GM21576 (cell line): ENCODE measurements at regions not wholly inside any gene's neighbourhood (a gene's known extent, or its start where the extent isn't known, plus 50 kb on each side); places are given as distances from the start of the nearest gene placed in this dataset.
"Not testable (repeated sequence)": the region's sequence is repeated elsewhere in the genome, so short reads cannot be mapped to it uniquely, and the experiment has no call there.

Experiments
- ATAC-seq: cut with Tn5 transposase; IDR thresholded peaks from one replicate; pipeline ENCODE4 v1.9.1; 2021; ENCODE audit warnings: mild to moderate bottlenecking, moderate library complexity; ENCODE audit not compliant: unreplicated experiment

DNA sequence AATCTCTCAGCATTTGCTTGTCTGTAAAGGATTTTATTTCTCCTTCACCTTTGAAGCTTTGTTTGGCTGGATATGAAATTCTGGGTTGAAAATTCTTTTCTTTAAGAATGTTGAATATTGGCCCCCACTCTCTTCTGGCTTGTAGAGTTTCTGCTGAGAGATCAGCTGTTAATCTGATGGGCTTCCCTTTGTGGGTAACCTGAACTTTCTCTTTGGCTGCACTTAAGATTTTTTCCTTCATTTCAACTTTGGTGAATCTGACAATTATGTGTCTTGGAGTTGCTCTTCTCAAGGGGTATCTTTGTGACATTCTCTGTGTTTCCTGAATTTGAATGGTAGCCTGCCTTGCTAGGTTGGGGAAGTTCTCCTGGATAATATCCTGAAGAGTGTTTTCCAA, 189.4 kb downstream of the TTC6 start:
- ATAC-seq: not testable (repeated sequence)

DNA sequence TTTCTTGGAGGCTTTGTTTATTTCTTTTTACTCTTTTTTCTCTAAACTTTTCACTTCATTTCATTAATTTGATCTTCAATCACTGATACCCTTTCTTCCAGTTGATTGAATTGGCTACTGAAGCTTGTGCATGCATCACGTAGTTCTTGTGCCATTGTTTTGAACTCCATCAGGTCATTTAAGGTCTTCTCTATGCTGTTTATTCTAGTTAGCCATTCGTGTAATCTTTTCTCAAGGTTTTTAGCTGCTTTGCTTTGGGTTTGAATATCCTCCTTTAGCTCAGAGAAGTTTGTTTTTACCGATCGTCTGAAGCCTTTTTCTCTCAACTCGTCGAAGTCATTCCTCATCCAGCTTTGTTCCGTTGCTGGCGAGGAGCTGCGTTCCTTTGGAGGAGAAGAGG, 189.9 kb downstream of the TTC6 start:
- ATAC-seq: not testable (repeated sequence)

DNA sequence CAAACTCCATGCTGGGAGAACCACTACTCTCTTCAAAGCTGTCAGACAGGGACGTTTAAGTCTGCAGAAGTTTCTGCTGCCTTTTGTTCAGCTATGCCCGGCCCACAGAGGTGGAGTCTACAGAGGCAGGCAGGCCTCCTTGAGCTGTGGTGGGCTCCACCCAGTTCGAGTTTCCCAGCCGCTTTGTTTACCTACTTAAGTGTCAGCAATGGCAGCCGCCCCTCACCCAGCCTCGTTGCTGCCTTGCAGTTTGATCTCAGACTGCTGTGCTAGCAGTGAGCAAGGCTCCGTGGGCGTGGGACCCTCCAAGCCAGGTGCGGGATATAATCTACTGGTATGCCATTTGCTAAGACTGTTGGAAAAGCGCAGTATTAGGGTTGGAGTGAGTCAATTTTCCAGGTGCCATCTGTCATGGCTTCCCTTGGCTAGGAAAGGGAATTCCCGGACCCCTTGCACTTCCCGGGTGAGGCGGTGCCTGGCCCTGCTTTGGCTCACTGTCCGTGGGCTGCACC, 190.7 kb downstream of the TTC6 start:
- ATAC-seq: not testable (repeated sequence)

DNA sequence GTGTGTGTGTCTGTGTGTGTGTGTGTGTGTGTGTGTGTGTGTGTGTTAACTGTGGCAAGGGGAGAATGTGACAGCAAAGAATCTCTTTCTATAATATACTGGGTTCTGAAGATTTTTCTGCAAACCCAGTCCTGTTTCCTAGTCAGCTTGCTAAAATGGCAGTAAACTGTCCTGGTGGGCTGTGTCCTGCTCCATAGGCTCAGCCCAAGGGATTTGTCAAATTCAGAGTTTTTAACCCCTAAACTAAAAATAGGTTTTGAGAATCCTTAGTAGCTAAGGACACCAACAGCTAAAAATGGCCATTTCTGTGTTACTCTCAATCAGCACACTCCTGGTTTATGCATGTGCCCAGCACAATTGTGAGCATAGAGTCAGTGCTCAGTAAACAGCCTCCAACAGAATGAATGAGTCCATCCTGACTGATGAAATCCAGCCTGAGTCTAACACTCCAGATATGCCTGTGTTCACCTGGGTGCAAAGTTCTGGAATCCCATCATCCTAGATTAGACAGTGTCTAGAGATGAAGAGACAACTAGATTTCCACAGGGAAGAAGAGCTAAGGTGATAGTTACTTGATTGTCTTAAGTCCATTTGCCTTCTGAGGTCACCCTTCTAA, 192.6 kb downstream of the TTC6 start:
- no peak for ATAC-seq

DNA sequence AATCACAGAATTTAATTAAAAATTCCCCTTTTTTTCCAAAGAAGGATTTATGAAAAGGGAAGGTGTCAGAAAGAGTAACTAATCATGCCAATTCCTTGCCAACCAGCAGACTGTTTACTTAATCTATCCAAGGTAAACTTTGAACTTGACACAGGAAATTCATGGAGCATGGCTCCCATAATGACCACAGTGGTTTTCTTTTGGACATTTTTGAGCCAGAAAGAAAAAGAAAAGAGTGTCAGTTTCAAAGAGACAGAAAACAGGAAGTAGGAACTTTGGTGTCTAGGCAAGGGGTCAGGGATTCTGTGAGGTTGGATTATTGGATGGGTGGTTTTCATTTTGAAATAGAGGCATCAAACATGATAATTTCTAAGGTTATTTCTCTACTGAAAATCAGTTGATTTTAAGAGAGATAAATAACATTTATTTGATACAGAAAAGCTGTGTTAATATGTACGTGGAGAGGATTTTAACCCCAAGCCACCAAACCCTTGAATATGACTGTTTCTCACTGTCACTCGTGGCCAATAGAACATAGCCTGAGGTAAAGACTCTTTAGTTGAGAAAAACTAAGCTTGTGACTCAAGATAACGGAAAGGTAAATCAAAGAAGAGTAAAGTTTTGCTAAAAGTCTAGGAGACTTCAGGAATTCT, 196.1 kb downstream of the TTC6 start:
- no peak for ATAC-seq

DNA sequence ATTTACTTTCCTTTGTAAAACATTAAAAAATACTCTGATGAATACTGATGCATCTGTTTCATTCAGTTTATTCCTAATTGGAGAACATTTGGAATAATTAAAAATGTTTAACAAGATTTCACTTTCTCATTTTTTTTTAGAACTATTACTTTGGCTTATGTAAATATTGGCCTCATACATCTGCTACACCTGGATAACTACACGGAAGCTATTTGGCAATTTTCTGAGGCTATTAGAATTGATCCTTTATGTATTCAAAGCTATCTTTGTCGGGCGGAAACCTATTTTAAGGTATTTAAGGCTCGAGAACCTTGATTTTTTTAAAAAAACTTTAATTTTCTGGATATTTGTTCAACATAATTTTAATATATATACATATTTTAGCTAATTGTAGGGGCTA, 196.7 kb downstream of the TTC6 start:
- no peak for ATAC-seq

DNA sequence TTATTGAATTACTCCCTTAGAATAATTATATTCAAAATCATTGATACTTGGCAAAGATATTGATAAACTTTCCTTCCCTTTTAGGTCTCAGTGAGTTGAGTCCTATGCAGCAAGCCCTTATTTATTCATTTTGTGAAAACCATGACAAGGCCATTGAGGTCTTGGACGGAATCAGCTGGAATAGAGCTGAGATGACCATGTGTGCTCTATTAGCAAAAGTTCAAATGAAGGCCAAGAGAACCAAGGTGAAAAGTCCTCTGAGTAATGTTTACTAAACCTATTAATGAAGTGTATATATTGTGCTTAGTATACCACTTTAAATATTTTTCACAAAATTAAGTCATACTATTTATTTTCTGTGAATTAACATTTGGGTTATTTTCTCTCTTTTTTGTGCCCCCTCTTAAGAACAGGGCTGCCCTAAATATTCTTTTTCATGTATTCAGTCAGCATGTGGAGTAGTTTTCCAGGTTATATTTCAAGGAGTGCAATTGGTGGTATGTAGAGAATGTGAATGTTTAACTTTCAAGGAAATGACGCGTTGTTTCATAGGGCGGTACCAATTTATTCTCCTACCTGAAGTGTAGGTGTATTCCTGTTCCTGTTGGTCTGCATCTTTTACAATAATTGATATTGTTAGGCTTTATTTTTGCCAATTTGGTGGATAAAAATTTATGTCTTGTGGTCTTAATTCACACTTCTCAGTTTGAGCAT, 201.4 kb downstream of the TTC6 start:
- no peak for ATAC-seq

DNA sequence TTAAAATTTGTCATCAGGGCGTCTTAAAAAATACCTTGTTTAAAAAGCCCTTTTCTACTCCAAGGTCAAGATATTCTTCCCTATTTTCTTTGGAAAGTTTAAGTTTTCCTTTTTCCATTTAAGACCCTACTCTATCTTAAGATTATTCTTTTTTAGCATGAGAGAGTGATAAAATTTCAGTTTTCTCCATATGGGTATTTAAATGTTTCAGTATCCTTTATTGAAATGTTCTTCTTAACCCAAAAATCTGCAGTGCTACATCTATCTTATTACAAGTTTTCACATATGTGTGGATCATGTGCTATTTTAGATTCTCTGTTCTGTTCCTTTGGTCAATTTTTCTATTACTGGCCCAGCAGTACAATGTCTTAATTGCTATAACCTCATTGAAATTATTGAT, 202.2 kb downstream of the TTC6 start:
- ATAC-seq: no peak

DNA sequence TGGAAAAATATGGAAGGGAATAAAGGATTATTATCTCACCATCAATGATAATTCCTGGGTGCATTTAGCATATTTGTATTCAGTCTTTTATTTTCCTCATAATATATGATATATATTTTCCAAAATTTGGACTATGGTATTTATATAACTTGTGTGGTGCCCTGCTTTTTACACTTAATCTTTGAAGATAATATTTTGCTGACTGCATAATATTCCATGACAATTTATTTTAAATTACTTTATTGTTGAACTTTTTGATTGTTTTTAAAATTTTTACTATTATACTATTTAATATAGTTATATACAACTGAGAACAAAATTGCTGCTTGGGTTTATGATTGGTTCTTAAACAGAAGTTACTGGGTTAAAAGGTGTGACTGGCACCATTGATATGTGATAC, 212.3 kb downstream of the TTC6 start:
- no peak for ATAC-seq

DNA sequence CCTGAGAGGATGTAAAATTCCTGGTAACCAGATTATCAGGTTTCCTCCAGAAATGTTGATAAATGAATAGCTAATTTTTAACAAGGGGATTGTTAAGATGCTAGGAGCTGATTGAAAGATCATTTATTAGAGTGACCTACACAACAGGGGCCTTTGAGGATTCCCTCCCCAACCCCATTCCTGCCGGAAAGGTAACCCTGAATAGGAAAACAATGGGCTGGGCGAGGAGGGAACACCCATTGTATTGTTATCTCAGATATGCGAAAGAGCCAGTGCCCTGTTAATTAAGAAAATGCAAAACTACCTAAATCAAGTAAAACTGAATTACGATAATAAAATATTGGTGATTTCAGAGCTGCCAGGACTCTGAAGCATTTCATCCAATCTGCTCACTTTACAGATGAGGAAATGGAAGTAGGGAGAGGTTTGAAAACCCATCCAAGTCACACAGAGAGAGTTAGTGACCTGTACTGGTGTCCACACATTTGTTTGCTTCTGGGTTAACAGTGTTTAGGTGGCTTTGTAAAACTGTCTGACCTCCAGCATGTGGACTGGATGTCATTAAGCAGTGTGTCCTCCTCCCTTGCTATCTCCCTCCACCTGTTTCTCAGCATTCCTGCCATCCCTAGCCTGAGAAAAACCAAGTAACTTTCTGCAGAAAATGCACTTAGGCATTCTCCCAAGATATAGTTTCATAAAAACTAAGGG, 214.8 kb downstream of the TTC6 start:
- ATAC-seq: no peak

DNA sequence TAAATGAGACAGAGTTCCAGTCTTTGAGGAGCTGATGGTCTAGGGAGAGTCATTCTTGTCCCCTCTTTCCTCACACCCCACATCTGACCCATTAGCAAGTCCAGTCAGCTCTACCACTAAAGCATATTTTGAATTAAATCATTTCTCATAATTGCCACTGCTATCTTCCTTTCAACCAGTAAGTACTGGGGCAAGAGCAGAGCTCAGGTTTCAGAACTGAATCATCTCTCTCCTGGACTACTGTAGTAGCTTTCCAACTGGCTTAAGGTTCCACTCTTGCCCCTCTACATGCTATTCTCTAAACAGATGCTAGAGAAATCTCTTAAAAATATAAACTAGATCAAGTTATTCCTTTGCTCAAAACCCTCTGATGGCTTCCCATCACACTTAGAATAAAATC, 218.3 kb downstream of the TTC6 start:
- ATAC-seq: no peak

DNA sequence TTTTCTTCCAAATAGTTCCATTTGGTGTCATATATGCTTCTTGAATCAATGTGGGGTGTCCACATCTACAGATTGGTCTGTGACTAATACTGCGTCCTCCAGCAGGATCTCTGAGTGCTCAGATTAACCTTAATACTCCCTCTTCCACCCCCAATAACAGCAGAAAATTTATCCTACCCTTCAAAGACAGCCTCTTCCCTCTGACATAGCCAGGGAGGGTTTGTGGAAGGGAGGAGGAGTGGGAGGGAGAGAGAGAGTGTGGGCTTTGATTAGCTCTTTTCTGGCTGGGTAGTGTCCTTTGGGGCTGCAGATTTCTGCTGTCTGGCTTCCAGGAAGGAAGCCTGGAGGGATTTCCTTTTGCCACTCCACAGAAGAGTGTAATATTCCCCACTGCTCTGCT, 220.7 kb downstream of the TTC6 start:
- no peak for ATAC-seq

DNA sequence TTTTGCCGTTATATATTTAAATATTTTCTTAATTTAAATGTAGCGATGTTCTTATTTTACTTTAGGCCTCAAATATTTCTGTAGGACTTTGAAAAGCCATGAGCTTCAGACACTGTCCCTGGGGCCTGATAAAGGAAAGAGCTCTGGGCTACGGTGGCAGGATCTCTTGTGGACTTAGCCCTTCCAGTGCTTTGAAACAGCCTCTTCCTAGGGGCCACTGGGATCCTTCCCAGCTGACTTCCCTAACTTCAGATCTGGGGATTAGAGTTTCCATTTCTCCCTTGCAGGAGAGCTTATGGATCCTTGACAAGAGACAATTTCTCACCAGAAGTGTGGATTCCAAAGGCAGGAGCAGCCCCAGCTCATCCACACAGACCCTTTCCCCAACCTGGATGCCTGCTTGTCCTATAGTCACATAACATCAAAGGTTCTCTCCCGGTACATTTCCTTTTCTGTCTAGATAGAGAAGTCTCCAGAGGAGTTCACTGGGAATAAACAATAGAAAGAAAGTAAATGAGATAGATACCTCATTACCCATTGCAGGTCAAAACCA, 221.4 kb downstream of the TTC6 start:
- ATAC-seq: no peak

DNA sequence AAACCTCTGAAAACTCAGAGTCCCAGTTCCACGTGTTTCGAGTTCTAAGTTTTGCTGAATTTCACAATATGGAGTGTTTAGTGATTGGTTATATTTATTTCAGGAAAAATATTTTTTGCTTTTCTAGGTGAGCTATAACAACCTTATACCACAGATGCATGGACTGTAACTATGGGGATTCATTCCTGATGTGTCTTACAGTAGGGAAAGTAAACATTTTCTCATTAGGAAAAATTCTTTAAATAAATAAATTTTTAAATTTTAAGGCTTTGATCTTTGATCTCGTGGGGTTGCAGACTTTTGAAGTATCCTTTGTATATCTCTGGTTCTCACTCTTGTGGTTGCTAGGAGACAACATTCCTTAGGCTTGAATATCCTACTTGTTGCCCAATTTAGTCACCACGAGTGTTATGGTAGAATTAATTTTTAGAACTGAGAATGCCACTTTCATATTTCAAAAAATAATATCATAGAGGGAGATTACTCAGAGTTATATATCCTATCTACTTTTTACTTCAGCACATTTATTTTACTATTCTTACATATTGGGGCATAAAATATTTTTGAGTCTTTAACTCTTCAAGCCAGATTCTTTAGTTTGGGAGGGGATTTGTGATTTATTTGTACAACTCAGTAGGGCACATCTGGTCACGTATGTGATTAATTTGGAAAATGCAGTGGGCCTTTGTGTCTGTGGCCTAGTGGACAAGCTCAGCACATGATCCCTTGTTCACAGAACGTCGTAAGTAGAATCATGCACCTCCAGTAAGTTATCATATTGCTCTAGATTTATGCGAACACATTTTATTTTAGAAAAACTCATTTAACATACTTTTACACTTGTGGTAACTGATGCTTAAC, 224.0 kb downstream of the TTC6 start:
- ATAC-seq: no peak

DNA sequence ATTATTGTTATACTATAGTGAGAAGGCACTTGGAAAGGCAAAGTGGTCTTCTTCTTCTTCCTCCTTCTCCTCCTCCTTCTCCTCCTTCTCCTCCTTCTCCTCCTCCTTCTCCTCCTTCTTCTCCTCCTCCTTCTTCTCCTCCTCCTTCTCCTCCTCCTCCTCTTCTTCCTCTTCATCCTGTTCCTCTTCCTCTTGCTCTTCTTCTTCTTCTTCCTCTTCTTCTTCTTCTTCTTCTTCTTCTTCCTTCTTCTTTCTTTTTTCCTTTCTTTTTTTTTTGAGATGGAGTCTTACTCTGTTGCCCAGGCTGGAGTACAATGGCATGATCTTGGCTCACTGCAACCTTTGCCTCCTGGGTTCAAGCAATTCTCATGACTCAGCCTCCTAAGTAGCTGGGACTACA, 225.4 kb downstream of the TTC6 start:
- not testable (repeated sequence) for ATAC-seq

DNA sequence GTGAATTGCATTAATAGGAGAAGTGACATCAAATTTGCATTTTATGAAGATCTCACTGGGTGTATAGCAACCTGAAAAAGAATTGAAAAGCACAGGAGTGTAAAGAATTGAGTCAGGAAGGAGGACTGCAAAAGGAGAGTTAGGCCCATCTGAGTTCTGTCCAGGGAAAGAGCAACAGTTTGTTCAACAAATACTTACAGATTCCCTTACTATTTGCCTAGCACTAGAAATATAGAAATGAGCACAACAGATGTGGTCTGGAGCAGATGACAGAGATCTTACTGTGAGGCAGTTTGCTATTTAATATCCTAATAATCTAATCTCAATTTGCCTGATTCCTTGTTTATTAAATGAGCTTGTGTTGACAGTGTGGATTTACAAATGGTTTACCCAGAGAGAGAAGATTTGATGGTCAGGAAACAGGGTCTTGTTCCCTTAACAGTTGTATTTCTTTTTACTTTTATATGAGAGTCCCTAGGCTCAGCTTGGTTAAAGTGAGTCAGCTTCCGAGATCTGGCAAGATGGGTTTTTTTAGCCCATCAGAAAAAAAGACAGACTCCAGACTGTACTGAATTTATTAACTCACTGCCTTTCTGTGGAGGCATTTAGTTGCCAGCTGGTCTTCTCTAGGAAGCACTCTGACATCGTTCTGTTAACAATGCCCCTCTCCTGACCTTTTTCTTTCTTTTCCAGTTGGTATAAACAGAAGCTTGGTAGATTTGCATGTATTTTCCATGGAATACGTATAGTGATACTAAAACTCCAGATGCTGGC, 229.7 kb downstream of the TTC6 start:
- ATAC-seq: no peak

DNA sequence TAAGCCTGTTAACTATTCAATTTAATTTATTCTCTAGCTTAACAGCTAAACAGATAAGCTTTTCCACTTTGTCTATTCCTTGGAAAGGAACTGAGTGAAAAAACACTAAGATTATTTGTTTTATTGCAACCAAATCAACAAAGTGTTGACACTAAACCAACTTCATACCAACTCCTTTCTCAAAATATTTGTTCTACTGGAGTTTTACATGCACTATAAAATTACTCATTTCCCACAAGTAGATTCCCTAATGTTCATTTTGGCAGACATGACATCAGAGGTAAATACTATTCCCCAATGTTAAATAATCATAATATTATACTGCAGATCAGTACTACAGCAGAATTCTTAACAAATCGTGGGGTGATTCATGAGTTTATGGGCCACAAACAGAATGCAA, 231.4 kb downstream of the TTC6 start:
- no peak for ATAC-seq

DNA sequence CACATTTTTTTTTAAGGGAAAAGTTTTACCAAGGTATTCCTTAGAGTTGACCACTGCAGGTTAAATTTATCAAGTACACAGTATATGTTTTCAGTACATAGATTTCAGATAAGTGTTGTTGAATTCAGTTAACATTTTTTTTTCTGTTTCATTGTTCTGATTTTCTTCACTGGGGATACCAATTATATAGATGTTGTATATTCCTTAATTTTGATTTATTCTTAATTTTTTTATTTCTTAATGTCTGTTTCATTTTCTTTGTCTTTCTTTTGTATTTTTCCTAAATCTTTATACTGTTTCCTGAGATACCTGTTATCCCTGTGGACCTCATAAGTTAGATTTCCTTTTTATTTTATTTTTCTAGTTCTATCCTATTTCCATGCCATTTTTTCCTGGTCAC, 234.8 kb downstream of the TTC6 start:
- ATAC-seq: no peak

DNA sequence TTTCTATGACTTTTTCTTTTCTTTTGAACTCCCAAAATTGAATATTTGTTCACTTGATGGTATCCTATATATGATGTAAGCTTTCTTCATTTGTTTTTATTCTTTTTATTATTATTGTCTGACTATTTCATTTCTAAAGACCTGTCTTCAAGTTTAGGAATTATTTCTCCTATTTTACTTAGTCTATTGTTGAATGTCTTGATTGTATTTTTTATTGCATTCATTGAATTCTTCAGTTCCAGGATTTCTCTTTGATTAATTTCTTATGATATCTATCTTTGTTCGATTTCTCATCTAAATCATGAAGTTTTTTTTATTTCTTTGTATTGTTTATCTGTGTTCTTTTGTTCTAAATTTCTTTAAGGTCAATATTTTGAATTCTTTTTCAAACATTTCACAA, 238.8 kb downstream of the TTC6 start:
- no peak for ATAC-seq

DNA sequence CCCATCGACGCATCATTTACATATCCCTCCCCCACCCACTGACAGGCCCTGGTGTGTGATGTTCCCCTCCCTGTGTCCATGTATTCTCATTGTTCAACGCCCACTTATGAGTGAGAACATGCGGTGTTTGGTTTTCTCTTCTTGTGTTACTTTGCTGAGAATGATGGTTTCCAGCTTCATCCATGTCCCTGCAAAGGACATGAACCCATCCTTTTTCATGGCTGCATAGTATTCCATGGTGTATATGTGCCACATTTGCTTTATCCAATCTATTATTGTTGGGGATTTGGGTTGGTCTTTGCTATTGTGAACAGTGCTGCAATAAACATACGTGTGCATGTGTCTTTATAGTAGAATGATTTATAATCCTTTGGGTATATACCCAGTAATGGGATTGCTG, 243.3 kb downstream of the TTC6 start:
- not testable (repeated sequence) for ATAC-seq
